ENCODE measurements at regions not wholly inside any gene's neighbourhood (a gene's known extent, or its start where the extent isn't known, plus 50 kb on each side); places are given as distances from the start of the nearest gene placed in this dataset.
"Not testable (repeated sequence)": the region's sequence is repeated elsewhere in the genome, so short reads cannot be mapped to it uniquely, and the experiment has no call there.

- Mint-ChIP-seq H3K9me3 (peaks cover 0 to 10% (median 0%) of the 10 kb centered on the region in 9 donors), H3K4me1 (peaks cover 16 to 59% (median 33%) of the 10 kb centered on the region in 4 donors), H3K27ac (peak overlapping the region in 1 of 10 donors; percentile 0), H3K27me3 (no peaks in the 10 kb centered on the region), H3K4me3 (no peak overlapping the region), H3K36me3 (peaks cover 0 to 2% (median 0%) of the 10 kb centered on the region in 3 donors)
- DNase-seq (no peak), ATAC-seq (no peak)
- POLR2A ChIA-PET: no interaction called here
These were observed 303.5 kb upstream of the GATB start for GRCh38 chr4:152064282-152064681.

DNA sequence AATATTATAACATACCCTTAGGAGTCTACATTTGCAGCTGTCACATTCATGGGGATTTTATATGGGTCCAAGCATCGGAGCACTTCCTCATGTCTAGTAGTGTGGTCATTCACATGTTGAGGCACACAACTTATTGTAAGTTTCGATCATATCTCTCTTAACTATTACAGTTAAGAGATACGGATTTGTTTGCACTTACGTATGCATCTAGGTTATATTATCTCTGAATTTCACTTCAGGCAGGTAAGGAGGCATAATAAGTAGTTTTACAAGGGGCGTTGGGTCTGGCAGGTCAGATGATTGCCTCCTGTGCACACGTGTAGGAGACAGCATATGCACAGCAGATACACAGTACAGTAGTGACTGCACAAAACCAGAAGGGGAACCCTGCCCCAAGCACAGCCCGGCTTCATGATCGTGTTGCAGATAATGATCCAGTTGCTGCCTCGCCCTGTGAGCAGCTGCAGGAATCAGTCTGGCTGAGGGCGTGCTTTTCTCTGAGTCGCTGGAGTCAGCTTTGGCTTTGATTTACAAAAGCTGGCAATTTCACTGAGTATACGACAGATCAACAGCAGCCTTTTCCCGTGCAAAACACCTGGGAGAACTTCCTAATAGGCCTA lies 302.9 kb upstream of the GATB start:
- H3K9me3 Mint-ChIP-seq: peaks cover 0 to 10% (median 0%) of the 10 kb centered on the region in 9 donors
- H3K4me1 Mint-ChIP-seq: peaks cover 14 to 54% (median 28%) of the 10 kb centered on the region in 4 donors
- peaks cover 0 to 2% (median 0%) of the 10 kb centered on the region in 3 donors for H3K36me3 Mint-ChIP-seq
- peak in 2 of 10 donors; percentile 15 to 17 for DNase-seq
- peak in 1 of 2 donors; percentile 33 for ATAC-seq
- POLR2A ChIA-PET: no interaction called here
- H3K27me3 Mint-ChIP-seq: no peaks in the 10 kb centered on the region
- H3K4me3 Mint-ChIP-seq: no peak overlapping the region
- H3K27ac Mint-ChIP-seq: peak overlapping the region in 3 of 10 donors; percentile 22 to 52 (median 22)

- peaks cover 0 to 6% (median 5%) of the 10 kb centered on the region in 3 donors for H3K36me3 Mint-ChIP-seq
- ATAC-seq (no peak), DNase-seq (no peak)
- H3K27me3 Mint-ChIP-seq: no peaks in the 10 kb centered on the region
- H3K4me3 Mint-ChIP-seq: no peak overlapping the region
- POLR2A ChIA-PET: no interaction called here
- H3K9me3 Mint-ChIP-seq: peaks cover 0 to 15% (median 4%) of the 10 kb centered on the region in 9 donors
- peaks cover 10 to 47% (median 22%) of the 10 kb centered on the region in 4 donors for H3K4me1 Mint-ChIP-seq
- H3K27ac Mint-ChIP-seq: peak overlapping the region in 2 of 10 donors; percentile 36 to 52
These were observed 302.3 kb upstream of the GATB start for GRCh38 chr4:152062936-152063620.

GRCh38 chr4:152054731-152055130 lies 293.9 kb upstream of the GATB start:
- no peak for DNase-seq
- H3K36me3 Mint-ChIP-seq: peaks cover 0 to 16% (median 16%) of the 10 kb centered on the region in 3 donors
- H3K27ac Mint-ChIP-seq: no peak overlapping the region
- peaks cover 9 to 19% (median 12%) of the 10 kb centered on the region in 4 donors for H3K4me1 Mint-ChIP-seq
- H3K4me3 Mint-ChIP-seq: no peak overlapping the region
- ATAC-seq: no peak
- H3K9me3 Mint-ChIP-seq: peaks cover 4 to 23% (median 12%) of the 10 kb centered on the region in 9 donors
- POLR2A ChIA-PET: interaction anchor here (1.0 kb wide), 1 partner anchor 36 kb away, joined by 3 read pairs; no protein-coding TSS in a partner anchor
- no peaks in the 10 kb centered on the region for H3K27me3 Mint-ChIP-seq

DNA sequence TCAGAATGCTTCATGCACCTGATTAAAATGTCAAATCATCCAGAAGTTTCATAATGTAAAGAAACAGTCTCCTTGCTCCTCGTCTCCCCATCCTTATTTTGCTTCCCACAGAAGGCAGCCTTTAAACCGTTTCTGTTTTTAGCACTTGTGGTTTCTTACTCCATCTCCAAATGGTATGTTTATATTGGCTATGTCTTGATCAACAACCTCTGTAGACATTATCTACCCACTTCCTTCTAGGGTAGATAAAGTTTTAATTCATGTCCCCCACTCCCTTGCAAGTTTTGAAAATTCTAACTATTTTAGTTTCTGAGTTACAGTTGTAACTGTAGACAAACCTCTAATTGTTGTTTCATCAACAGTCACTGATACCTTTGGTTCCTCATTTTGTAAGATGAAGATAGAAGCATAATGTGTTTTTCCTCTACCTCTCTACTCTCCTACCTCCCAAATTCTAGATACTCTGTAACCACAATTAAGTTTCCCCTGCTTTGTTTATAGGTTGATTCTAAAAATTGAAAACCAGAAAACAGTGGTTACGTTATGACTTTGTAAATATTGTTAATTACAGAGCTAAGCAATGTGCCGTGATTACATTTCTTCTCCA lies 291.7 kb upstream of the GATB start:
- DNase-seq (no peak), ATAC-seq (no peak)
- Mint-ChIP-seq H3K27ac (peak overlapping the region in 4 of 10 donors; percentile 17 to 64 (median 38)), H3K4me1 (peaks cover 12 to 19% (median 12%) of the 10 kb centered on the region in 4 donors), H3K27me3 (no peaks in the 10 kb centered on the region), H3K4me3 (peak overlapping the region in 3 of 10 donors; percentile 0 to 21 (median 1)), H3K36me3 (peaks cover 0 to 7% (median 7%) of the 10 kb centered on the region in 3 donors), H3K9me3 (peaks cover 4 to 18% (median 7%) of the 10 kb centered on the region in 9 donors)
- POLR2A ChIA-PET: no interaction called here

DNA sequence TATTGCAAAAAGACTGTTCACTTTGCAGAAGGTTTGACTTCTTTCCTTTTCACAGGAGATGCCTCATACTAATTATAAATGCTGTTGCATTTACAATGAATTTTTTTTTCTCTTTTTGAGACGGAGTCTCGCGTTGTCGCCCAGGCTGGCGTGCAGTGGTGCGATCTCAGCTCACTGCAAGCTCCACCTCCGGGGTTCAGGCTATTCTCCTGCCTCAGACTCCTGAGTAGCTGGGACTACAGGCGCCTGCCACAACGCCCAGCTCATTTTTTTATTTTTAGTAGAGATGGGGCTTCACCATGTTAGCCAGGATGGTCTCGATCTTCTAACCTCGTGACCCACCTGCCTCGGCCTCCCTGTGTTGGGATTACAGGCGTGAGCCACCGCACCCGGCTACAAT lies 290.5 kb upstream of the GATB start:
- not testable (repeated sequence) for DNase-seq, H3K36me3 Mint-ChIP-seq, H3K4me3 Mint-ChIP-seq, ATAC-seq, H3K27ac Mint-ChIP-seq, H3K27me3 Mint-ChIP-seq, H3K9me3 Mint-ChIP-seq
- peaks cover 12 to 19% (median 12%) of the 10 kb centered on the region in 4 donors for H3K4me1 Mint-ChIP-seq
- POLR2A ChIA-PET: interaction anchor here (0.6 kb wide), 1 partner anchor 334 kb away, joined by 4 read pairs; no protein-coding TSS in a partner anchor

DNA sequence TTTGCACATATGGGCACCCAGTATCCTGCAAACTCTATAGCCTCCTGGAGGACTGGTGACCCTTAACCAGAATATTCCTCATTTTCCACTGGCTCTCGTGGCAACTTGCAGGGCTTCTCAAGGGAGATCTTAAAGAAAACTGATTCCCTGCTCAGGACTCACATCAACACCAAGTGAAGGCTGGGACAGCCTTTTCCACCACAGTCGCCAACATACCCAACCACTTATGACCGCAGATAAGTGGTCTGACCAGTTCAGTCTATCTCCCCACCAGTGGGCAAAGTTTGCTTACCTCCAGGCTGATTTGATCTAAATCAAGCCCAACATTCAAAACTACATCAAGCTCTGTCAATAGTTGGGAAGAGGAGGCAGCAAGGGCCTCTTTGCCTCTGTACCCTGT lies 289.3 kb upstream of the GATB start:
- POLR2A ChIA-PET: no interaction called here

DNA sequence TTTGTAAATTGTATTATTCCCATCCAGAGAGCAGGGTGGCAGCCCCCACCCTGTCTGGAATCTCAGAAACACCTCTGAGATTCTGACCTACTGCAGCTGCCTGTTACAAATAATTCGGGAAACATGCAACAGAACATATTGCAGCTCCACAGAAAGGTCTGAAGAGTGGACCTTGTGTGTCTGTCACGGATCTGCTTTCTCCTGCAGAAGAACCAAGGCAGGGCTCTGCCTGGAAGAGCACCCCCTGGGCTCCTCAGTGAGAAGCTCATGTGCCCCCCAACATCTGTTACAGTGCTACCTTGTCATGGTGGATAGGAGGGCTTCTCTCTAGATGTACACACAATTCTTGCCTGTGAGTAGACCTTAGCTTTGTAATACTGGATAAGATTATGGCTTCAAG lies 286.6 kb upstream of the GATB start:
- DNase-seq (no peak), ATAC-seq (no peak)
- peak overlapping the region in 1 of 10 donors; percentile 31 for H3K27ac Mint-ChIP-seq
- H3K36me3 Mint-ChIP-seq: peaks cover 0 to 13% (median 5%) of the 10 kb centered on the region in 3 donors
- peaks cover 6 to 17% (median 11%) of the 10 kb centered on the region in 4 donors for H3K4me1 Mint-ChIP-seq
- POLR2A ChIA-PET: no interaction called here
- H3K4me3 Mint-ChIP-seq: no peak overlapping the region
- peaks cover 0 to 14% (median 8%) of the 10 kb centered on the region in 9 donors for H3K9me3 Mint-ChIP-seq
- no peaks in the 10 kb centered on the region for H3K27me3 Mint-ChIP-seq

More for the DNA sequence above, 289.3 kb upstream of the GATB start:
- Mint-ChIP-seq H3K36me3 (no peaks in the 10 kb centered on the region), H3K9me3 (peaks cover 0 to 4% (median 0%) of the 10 kb centered on the region in 9 donors), H3K27ac (peak overlapping the region in 1 of 10 donors; percentile 35), H3K4me3 (no peak overlapping the region), H3K27me3 (no peaks in the 10 kb centered on the region), H3K4me1 (peaks cover 12 to 24% (median 17%) of the 10 kb centered on the region in 4 donors)
- DNase-seq (no peak), ATAC-seq (no peak)

DNA sequence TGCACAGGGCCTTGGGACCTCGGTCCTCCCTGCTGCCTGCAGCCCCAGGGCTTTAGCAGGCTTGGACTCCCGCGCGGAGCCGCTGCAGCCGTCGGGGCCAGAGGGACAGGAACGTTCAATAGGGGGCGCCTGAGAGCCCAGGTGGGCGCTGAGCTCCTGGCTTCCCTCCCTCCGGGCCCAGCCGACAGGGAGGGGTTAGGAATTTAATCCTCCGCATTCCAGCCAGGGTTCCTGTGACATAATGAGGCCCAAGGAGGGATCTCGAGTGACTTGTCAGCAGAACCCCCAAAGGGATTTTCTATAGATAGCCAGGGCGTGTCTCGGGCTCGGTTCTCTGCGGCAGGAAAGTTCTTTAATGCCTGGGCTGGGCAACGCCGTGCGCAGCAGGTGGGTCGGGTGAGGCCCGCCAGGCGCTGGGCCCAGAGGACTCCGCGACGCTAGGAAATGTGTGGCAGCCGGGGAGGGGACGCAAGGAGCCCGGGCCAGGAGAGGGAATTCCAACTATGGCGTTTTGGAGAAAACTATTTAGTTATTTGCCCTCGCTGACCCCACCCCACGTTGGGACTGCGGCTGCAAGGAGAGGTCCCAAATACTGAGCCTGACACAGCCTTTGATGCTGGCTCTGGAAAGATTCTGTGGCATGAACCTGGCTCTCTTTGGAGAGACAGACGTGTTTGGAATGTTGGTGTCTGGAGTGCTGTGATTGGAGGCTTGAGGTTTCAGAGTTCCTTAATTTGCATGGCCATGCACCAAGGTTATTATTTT lies 285.2 kb upstream of the GATB start:
- H3K4me3 Mint-ChIP-seq: peak overlapping the region in 7 of 10 donors; percentile 32 to 66 (median 41)
- H3K4me1 Mint-ChIP-seq: peaks cover 4 to 11% (median 7%) of the 10 kb centered on the region in 4 donors
- H3K27me3 Mint-ChIP-seq: no peaks in the 10 kb centered on the region
- peak overlapping the region in 1 of 10 donors; percentile 9 for H3K27ac Mint-ChIP-seq
- H3K9me3 Mint-ChIP-seq: peaks cover 0 to 14% (median 8%) of the 10 kb centered on the region in 9 donors
- peaks cover 0 to 13% (median 5%) of the 10 kb centered on the region in 3 donors for H3K36me3 Mint-ChIP-seq
- POLR2A ChIA-PET: no interaction called here
- ATAC-seq: peak in 1 of 2 donors; percentile 35
- DNase-seq: peak in 5 of 10 donors; percentile 7 to 34 (median 10)

GRCh38 chr4:152045449-152045806 lies 284.6 kb upstream of the GATB start:
- Mint-ChIP-seq H3K36me3 (peaks cover 0 to 13% (median 5%) of the 10 kb centered on the region in 3 donors), H3K27me3 (no peaks in the 10 kb centered on the region), H3K27ac (peak overlapping the region in 2 of 10 donors; percentile 9 to 76), H3K9me3 (peaks cover 0 to 14% (median 8%) of the 10 kb centered on the region in 9 donors), H3K4me1 (peaks cover 4 to 11% (median 7%) of the 10 kb centered on the region in 4 donors), H3K4me3 (peak overlapping the region in 7 of 10 donors; percentile 32 to 66 (median 41))
- no peak for ATAC-seq
- no peak for DNase-seq
- POLR2A ChIA-PET: interaction anchor here (0.6 kb wide), 1 partner anchor 8 kb away, joined by 3 read pairs; no protein-coding TSS in a partner anchor

DNA sequence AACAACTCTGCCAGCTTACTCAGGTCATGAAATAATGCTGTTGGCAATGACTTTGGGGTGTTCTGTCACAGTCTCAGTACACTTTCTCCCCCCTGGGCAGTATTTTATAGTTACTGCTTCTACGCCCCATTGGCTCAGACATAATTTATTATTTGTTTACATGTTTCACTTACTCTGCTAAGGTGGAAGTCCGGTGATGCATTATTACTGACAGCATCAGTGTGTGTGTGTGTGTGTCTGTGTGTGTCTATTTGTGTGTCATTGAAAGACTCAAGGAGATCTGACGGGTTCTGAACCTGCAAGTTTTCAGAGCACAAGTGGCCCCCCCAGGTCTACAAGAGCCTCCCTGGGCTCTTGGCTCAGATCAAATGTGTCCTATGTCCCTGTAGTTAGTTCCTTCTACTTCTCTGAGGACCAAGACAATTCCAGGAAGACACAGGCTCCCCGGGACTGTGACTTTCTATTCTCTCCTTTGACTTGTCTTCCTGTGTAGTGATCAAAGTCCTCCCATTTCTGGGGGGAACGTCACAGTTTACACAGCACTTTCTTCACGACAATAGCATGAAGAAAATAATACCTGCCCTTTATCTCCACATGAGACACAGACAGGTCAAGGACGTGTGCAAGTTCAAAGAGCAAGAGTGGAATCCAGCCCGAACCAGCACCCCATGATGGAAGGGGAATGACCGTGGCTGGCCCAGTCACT lies 283.7 kb upstream of the GATB start:
- DNase-seq: no peak
- no peak for ATAC-seq
- Mint-ChIP-seq H3K4me1 (peaks cover 4 to 11% (median 7%) of the 10 kb centered on the region in 4 donors), H3K27ac (peak overlapping the region in 2 of 10 donors; percentile 11 to 61), H3K9me3 (peaks cover 0 to 14% (median 8%) of the 10 kb centered on the region in 9 donors), H3K27me3 (no peaks in the 10 kb centered on the region), H3K36me3 (peaks cover 0 to 13% (median 5%) of the 10 kb centered on the region in 3 donors), H3K4me3 (no peak overlapping the region)
- POLR2A ChIA-PET: no interaction called here
